Left lung (tissue), 4 donors: ENCODE measurements at regions not wholly inside any gene's neighbourhood (a gene's known extent, or its start where the extent isn't known, plus 50 kb on each side); places are given as distances from the start of the nearest gene placed in this dataset.

Experiments used
- ATAC-seq: fragments of 200-7000 bp; cut with Tn5 transposase; one replicate; pipeline ENCODE4 v1.9.1; 2020; ENCODE audit warnings: moderate library complexity
- DNase-seq, 4 donors: peaks; one replicate each; pipeline ENCODE4 v3.0.0-alpha.2; 2013 to 2020
- H3K27ac ChIP-seq, 2 donors: fragments of 200-600 bp; sonication (generic) in 1 of 2; one replicate each; pipeline versions ENCODE4 v1.5.0 to v1.8.0; 2020 to 2021
- H3K27me3 ChIP-seq, 2 donors: fragments of 200-600 bp; sonication (generic) in 1 of 2; one replicate each; pipeline versions ENCODE4 v1.5.0 to v1.8.0; 2020 to 2021
- H3K36me3 ChIP-seq, 2 donors: fragments of 200-600 bp; sonication (generic) in 1 of 2; one replicate each; pipeline versions ENCODE4 v1.5.0 to v1.8.0; 2020 to 2021
- H3K4me1 ChIP-seq, 2 donors: fragments of 200-600 bp; one replicate each; pipeline ENCODE4 v1.8.0; 2021
- H3K4me3 ChIP-seq, 2 donors: fragments of 200-600 bp; sonication (generic) in 1 of 2; one replicate each; pipeline versions ENCODE4 v1.5.0 to v1.8.0; 2020 to 2021; ENCODE audit warnings: mild to moderate bottlenecking in 1 of 2
- H3K9me3 ChIP-seq, 2 donors: fragments of 200-600 bp; sonication (generic) in 1 of 2; one replicate each; pipeline versions ENCODE4 v1.5.0 to v1.8.0; 2020 to 2021
- CTCF ChIP-seq, 2 donors: fragments of 200-600 bp; sonication (generic) in 1 of 2; IDR thresholded peaks; one replicate each; pipeline versions ENCODE4 v1.5.0 to v1.8.0; 2021; ENCODE audit warnings: antibody characterized with exemption in 2 of 2
- intact Hi-C, 2 donors: fragments of 100-400 bp; cut with DNase I; formaldehyde crosslinking; loops; one replicate each; pipeline versions ENCODE4 v1.11.2 to v1.14.2; 2022
- donor health status: DM: no; HTN: yes; CAD: no.
- donor health status: DM: no; HTN: no; CAD: no.

- Histone ChIP-seq H3K27me3 (no peaks in the 10 kb centered on the region), H3K27ac (no peak overlapping the region), H3K36me3 (no peaks in the 10 kb centered on the region), H3K4me1 (no peaks in the 10 kb centered on the region), H3K4me3 (no peak overlapping the region), H3K9me3 (peaks cover 0 to 3% of the 10 kb centered on the region in 2 donors)
- TF ChIP-seq CTCF (IDR thresholded peaks at IDR 0.05) = no peak
- intact Hi-C loops = no loop called here
- DNase-seq (no peak), ATAC-seq (no peak)
Measured at GRCh38 chr5:27734838-27735237, 696.5 kb upstream of the CDH9 start.

- H3K9me3 ChIP-seq = peaks cover 0 to 3% of the 10 kb centered on the region in 2 donors
- intact Hi-C loops = no loop called here
- no peak for DNase-seq
- no peak overlapping the region for H3K27ac ChIP-seq
- no peaks in the 10 kb centered on the region for H3K27me3 ChIP-seq
- H3K4me3 ChIP-seq = no peak overlapping the region
- ATAC-seq = no peak
- TF ChIP-seq CTCF (IDR thresholded peaks at IDR 0.05) = no peak
- no peaks in the 10 kb centered on the region for H3K36me3 ChIP-seq
- H3K4me1 ChIP-seq = no peaks in the 10 kb centered on the region
Measured at GRCh38 chr5:27733237-27733636, 694.9 kb upstream of the CDH9 start.

- Histone ChIP-seq H3K36me3 (no peaks in the 10 kb centered on the region), H3K4me3 (no peak overlapping the region), H3K9me3 (peaks cover 0 to 3% of the 10 kb centered on the region in 2 donors), H3K27me3 (no peaks in the 10 kb centered on the region), H3K4me1 (no peaks in the 10 kb centered on the region), H3K27ac (no peak overlapping the region)
- intact Hi-C loops = no loop called here
- no peak for TF ChIP-seq CTCF (IDR thresholded peaks at IDR 0.05)
- DNase-seq (no peak), ATAC-seq (no peak)
Measured at GRCh38 chr5:27727254-27727653, 688.9 kb upstream of the CDH9 start.

- no peak overlapping the region for H3K27ac ChIP-seq
- no peak overlapping the region for H3K4me3 ChIP-seq
- no peaks in the 10 kb centered on the region for H3K27me3 ChIP-seq
- intact Hi-C loops = no loop called here
- H3K4me1 ChIP-seq = no peaks in the 10 kb centered on the region
- ATAC-seq (no peak), DNase-seq (no peak)
- H3K36me3 ChIP-seq = no peaks in the 10 kb centered on the region
- no peak for TF ChIP-seq CTCF (IDR thresholded peaks at IDR 0.05)
- H3K9me3 ChIP-seq = no peaks in the 10 kb centered on the region
Measured at GRCh38 chr5:27722337-27722736, 684.0 kb upstream of the CDH9 start.

GRCh38 chr5:27708534-27708933 lies 670.1 kb upstream of the CDH9 start:
- TF ChIP-seq CTCF (IDR thresholded peaks at IDR 0.05) = no peak
- DNase-seq (no peak), ATAC-seq (no peak)
- intact Hi-C loops = no loop called here
- H3K9me3 ChIP-seq = no peaks in the 10 kb centered on the region
- no peaks in the 10 kb centered on the region for H3K4me1 ChIP-seq
- no peaks in the 10 kb centered on the region for H3K36me3 ChIP-seq
- no peak overlapping the region for H3K27ac ChIP-seq
- no peaks in the 10 kb centered on the region for H3K27me3 ChIP-seq
- no peak overlapping the region for H3K4me3 ChIP-seq
